ENCODE measurements at regions not wholly inside any gene's neighbourhood (a gene's known extent, or its start where the extent isn't known, plus 50 kb on each side); places are given as distances from the start of the nearest gene placed in this dataset.

DNA sequence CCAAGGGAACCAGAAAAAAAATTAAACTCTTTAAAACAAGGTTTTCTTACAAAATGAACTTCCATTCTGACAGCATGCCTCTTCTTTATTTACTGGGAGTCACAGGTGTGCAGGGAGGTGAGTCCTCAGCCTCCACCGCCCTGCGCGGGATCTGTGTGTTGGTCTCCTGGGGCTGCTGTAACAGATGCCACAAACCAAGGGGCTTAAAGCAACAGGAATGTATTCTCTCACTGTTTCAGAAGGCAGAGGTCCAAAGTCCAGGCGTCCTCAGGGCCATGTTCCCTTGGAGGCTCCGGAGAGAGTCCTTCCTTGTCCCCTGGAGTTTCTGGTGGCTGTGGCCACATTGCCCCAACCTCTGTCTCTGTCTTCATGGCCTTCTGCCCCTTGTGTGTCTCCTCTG is 123.6 kb upstream of the C1orf174 start:
- TF ChIP-seq POLR2A (IDR thresholded peaks at IDR 0.05): no peak
- TF ChIP-seq, protein P1, sequence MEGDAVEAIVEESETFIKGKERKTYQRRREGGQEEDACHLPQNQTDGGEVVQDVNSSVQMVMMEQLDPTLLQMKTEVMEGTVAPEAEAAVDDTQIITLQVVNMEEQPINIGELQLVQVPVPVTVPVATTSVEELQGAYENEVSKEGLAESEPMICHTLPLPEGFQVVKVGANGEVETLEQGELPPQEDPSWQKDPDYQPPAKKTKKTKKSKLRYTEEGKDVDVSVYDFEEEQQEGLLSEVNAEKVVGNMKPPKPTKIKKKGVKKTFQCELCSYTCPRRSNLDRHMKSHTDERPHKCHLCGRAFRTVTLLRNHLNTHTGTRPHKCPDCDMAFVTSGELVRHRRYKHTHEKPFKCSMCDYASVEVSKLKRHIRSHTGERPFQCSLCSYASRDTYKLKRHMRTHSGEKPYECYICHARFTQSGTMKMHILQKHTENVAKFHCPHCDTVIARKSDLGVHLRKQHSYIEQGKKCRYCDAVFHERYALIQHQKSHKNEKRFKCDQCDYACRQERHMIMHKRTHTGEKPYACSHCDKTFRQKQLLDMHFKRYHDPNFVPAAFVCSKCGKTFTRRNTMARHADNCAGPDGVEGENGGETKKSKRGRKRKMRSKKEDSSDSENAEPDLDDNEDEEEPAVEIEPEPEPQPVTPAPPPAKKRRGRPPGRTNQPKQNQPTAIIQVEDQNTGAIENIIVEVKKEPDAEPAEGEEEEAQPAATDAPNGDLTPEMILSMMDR (IDR thresholded peaks at IDR 0.05): no peak
